PC-9 (cell line): ENCODE measurements at regions not wholly inside any gene's neighbourhood (a gene's known extent, or its start where the extent isn't known, plus 50 kb on each side); places are given as distances from the start of the nearest gene placed in this dataset.

Experiments used
- BruUV-seq: library from RNA; stranded (reverse); fragments of 400-500 nt; replicated peaks from 2 replicates; lab custom pipeline; 2021; lab: Mats Ljungman, UMichigan
- CTCF ChIA-PET: fragments of 300-600 bp; sonication (Branson Sonifier 250); formaldehyde crosslinking; loops from one replicate; lab custom pipeline; 2022; ENCODE audit warnings: antibody characterized with exemption; lab: Charles Lee
- POLR2A ChIA-PET: fragments of 300-600 bp; sonication (Branson Sonifier 250); formaldehyde crosslinking; loops from one replicate; lab custom pipeline; 2022; ENCODE audit warnings: antibody characterized with exemption; ENCODE audit not compliant: unreplicated experiment; lab: Charles Lee
- DNase-seq, 2 experiments: peaks; one replicate each; pipeline versions ENCODE4 v3.0.0 to v3.0.0-alpha.2; 2015 to 2022; ENCODE audit warnings: mixed read lengths in 1 of 2
- H2AFZ ChIP-seq: fragments of 200-600 bp; sonication (generic); 2 replicates; pipeline ENCODE4 v1.8.1; 2017; ENCODE audit warnings: antibody characterized with exemption
- H3F3A ChIP-seq: fragments of 200-600 bp; sonication (generic); 2 replicates; pipeline ENCODE4 v1.8.1; 2017; ENCODE audit warnings: antibody characterized with exemption, mild to moderate bottlenecking, low read depth; ENCODE audit not compliant: insufficient read depth
- H3K27ac ChIP-seq: fragments of 200-600 bp; sonication (generic); 2 replicates; pipeline ENCODE4 v1.6.1; 2016; ENCODE audit warnings: mixed run types
- H3K27me3 ChIP-seq: fragments of 200-600 bp; sonication (generic); 2 replicates; pipeline ENCODE4 v1.6.1; 2016; ENCODE audit warnings: low read depth, mixed run types; ENCODE audit not compliant: insufficient read depth
- H3K36me3 ChIP-seq: fragments of 200-600 bp; sonication (generic); 2 replicates; pipeline ENCODE4 v1.6.1; 2016; ENCODE audit warnings: low read depth, mixed run types
- H3K4me1 ChIP-seq: fragments of 200-600 bp; sonication (generic); replicated peaks from 2 replicates; pipeline ENCODE4 v1.6.1; 2016; ENCODE audit warnings: mixed run types; ENCODE audit not compliant: insufficient read depth
- H3K4me2 ChIP-seq: fragments of 200-600 bp; sonication (generic); 2 replicates; pipeline ENCODE4 v1.6.1; 2017; ENCODE audit warnings: mixed run types
- H3K4me3 ChIP-seq: fragments of 200-600 bp; sonication (generic); 2 replicates; pipeline ENCODE4 v1.6.1; 2016; ENCODE audit warnings: mixed run types
- H3K79me2 ChIP-seq: fragments of 200-600 bp; sonication (generic); 2 replicates; pipeline ENCODE4 v1.6.1; 2017; ENCODE audit warnings: low read depth, mixed run types
- H3K9me2 ChIP-seq: fragments of 200-600 bp; sonication (generic); 2 replicates; pipeline ENCODE4 v1.8.1; 2017; ENCODE audit warnings: mild to moderate bottlenecking; ENCODE audit not compliant: insufficient read depth
- H3K9me3 ChIP-seq: fragments of 200-600 bp; sonication (generic); 2 replicates; pipeline ENCODE4 v1.8.1; 2016; ENCODE audit warnings: low read depth; ENCODE audit not compliant: insufficient read depth
- H4K20me1 ChIP-seq: fragments of 200-600 bp; sonication (generic); 2 replicates; pipeline ENCODE4 v1.8.1; 2017; ENCODE audit not compliant: insufficient read depth
- EZH2 ChIP-seq: fragments of 200-600 bp; sonication (generic); IDR thresholded peaks from 2 replicates; pipeline ENCODE4 v1.8.0; 2017; ENCODE audit warnings: antibody characterized with exemption, low read depth
- intact Hi-C: fragments of 100-400 bp; cut with micrococcal nuclease; formaldehyde crosslinking; loops from one replicate; pipeline ENCODE4 v1.10.0; 2022; ENCODE audit not compliant: unreplicated experiment
- TF ChIP-seq, protein P1 (sequence below): fragments of 200-600 bp; sonication (generic); conservative IDR thresholded peaks from 2 replicates; pipeline ENCODE4 v1.6.1; 2017; ENCODE audit warnings: mixed run types, antibody characterized with exemption, mild to moderate bottlenecking, moderate library complexity

- no peaks in the 10 kb centered on the region for H3F3A ChIP-seq
- TF ChIP-seq, protein P1, sequence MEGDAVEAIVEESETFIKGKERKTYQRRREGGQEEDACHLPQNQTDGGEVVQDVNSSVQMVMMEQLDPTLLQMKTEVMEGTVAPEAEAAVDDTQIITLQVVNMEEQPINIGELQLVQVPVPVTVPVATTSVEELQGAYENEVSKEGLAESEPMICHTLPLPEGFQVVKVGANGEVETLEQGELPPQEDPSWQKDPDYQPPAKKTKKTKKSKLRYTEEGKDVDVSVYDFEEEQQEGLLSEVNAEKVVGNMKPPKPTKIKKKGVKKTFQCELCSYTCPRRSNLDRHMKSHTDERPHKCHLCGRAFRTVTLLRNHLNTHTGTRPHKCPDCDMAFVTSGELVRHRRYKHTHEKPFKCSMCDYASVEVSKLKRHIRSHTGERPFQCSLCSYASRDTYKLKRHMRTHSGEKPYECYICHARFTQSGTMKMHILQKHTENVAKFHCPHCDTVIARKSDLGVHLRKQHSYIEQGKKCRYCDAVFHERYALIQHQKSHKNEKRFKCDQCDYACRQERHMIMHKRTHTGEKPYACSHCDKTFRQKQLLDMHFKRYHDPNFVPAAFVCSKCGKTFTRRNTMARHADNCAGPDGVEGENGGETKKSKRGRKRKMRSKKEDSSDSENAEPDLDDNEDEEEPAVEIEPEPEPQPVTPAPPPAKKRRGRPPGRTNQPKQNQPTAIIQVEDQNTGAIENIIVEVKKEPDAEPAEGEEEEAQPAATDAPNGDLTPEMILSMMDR: no peak
- TF ChIP-seq EZH2: no peak
- H3K4me2 ChIP-seq: no peak overlapping the region
- no peaks in the 10 kb centered on the region for H3K27me3 ChIP-seq
- H4K20me1 ChIP-seq: no peaks in the 10 kb centered on the region
- no peaks in the 10 kb centered on the region for H3K9me3 ChIP-seq
- H3K27ac ChIP-seq: no peak overlapping the region
- intact Hi-C loops: no loop called here
- no TSS peak for BruUV-seq
- CTCF ChIA-PET: interaction anchor here (0.6 kb wide), 1 partner anchor 75 kb away, joined by 4 read pairs; no protein-coding TSS in a partner anchor
- no peak overlapping the region for H3K4me3 ChIP-seq
- H3K79me2 ChIP-seq: no peaks in the 10 kb centered on the region
- H2AFZ ChIP-seq: no peak overlapping the region
- POLR2A ChIA-PET: no interaction called here
- H3K4me1 ChIP-seq: no peaks in the 10 kb centered on the region
- no peaks in the 10 kb centered on the region for H3K9me2 ChIP-seq
- DNase-seq: peak in 1 of 2 experiments; percentile 42
- no peaks in the 10 kb centered on the region for H3K36me3 ChIP-seq
Observed at GRCh38 chr6:8905757-8906156, 470.4 kb upstream of the SLC35B3 start.

- no peak overlapping the region for H2AFZ ChIP-seq
- no peaks in the 10 kb centered on the region for H3K27me3 ChIP-seq
- H3K9me3 ChIP-seq: no peaks in the 10 kb centered on the region
- H3K4me3 ChIP-seq: no peak overlapping the region
- no peaks in the 10 kb centered on the region for H3K79me2 ChIP-seq
- ChIA-PET POLR2A (no interaction called here), CTCF (no interaction called here)
- TF ChIP-seq, protein P1: no peak
- TF ChIP-seq EZH2: no peak
- DNase-seq: peak in 1 of 2 experiments; percentile 3
- intact Hi-C loops: no loop called here
- H3K27ac ChIP-seq: no peak overlapping the region
- no peaks in the 10 kb centered on the region for H3F3A ChIP-seq
- H4K20me1 ChIP-seq: no peaks in the 10 kb centered on the region
- H3K36me3 ChIP-seq: no peaks in the 10 kb centered on the region
- H3K4me2 ChIP-seq: no peak overlapping the region
- H3K9me2 ChIP-seq: no peaks in the 10 kb centered on the region
- H3K4me1 ChIP-seq: no peaks in the 10 kb centered on the region
- no TSS peak for BruUV-seq
Observed at GRCh38 chr6:8904754-8905153, 469.4 kb upstream of the SLC35B3 start.

- no peak overlapping the region for H3K27ac ChIP-seq
- DNase-seq: no peak
- no peaks in the 10 kb centered on the region for H3F3A ChIP-seq
- H3K4me1 ChIP-seq: no peaks in the 10 kb centered on the region
- H3K4me2 ChIP-seq: no peak overlapping the region
- H3K36me3 ChIP-seq: no peaks in the 10 kb centered on the region
- no peaks in the 10 kb centered on the region for H3K9me3 ChIP-seq
- no peaks in the 10 kb centered on the region for H3K79me2 ChIP-seq
- intact Hi-C loops: no loop called here
- H4K20me1 ChIP-seq: no peaks in the 10 kb centered on the region
- no TSS peak for BruUV-seq
- no peak overlapping the region for H2AFZ ChIP-seq
- no peaks in the 10 kb centered on the region for H3K9me2 ChIP-seq
- CTCF ChIA-PET: no interaction called here
- TF ChIP-seq, protein P1: no peak
- TF ChIP-seq EZH2: no peak
- POLR2A ChIA-PET: no interaction called here
- no peaks in the 10 kb centered on the region for H3K27me3 ChIP-seq
- no peak overlapping the region for H3K4me3 ChIP-seq
Observed at GRCh38 chr6:8900056-8900455, 464.7 kb upstream of the SLC35B3 start.
